ENCODE measurements at regions not wholly inside any gene's neighbourhood (a gene's known extent, or its start where the extent isn't known, plus 50 kb on each side); places are given as distances from the start of the nearest gene placed in this dataset.
"Not testable (repeated sequence)": the region's sequence is repeated elsewhere in the genome, so short reads cannot be mapped to it uniquely, and the experiment has no call there.

DNA sequence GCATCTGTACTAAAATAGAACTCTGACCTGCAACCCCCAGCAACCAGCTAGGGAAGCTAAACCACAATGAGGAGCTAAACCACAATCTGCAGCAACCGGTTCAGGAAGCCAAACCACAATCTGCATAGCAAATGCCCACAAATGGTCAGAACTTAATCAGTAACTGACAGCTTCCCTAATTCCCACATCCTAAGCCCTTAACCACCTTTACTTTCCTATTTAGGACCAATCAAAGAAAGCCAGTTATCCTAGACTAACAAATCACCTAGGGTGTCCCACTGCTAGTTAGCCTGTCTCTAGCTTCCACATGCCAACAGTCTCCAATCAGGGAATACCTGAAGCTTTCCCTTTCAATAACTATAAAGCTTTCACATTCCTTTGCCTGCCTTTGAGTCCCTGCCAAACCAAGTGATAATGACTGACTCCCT lies 424.6 kb upstream of the PTCHD4 start:
- H3K9me3 ChIP-seq (ENCODE audit: control insufficient read depth, low read length) = peaks cover 4% of the 10 kb centered on the region
- H3K4me3 Mint-ChIP-seq = no peak overlapping the region
- no peaks in the 10 kb centered on the region for H3K4me1 Mint-ChIP-seq
- WGBS, 2 experiments (ENCODE audit: insufficient coverage in 1 of 2, insufficient read length in 1 of 2) = 0% methylated on average over 1 of the region's 1 CpG; no CpG with 5 or more reads in 1 of the 2 experiments
- H3K4me1 ChIP-seq (ENCODE audit: control insufficient read depth, insufficient read depth, low read length) = no peaks in the 10 kb centered on the region
- H3K36me3 Mint-ChIP-seq (ENCODE audit: low read depth) = no peaks in the 10 kb centered on the region
- no peaks in the 10 kb centered on the region for H3K27me3 Mint-ChIP-seq (ENCODE audit: insufficient read depth)
- no peak overlapping the region for H3K27ac Mint-ChIP-seq
- no peaks in the 10 kb centered on the region for H3K36me3 ChIP-seq (ENCODE audit: control insufficient read depth, insufficient read depth, low read length)
- H3K27ac ChIP-seq (ENCODE audit: low read depth, low read length) = no peak overlapping the region
- H3K9me3 Mint-ChIP-seq = no peaks in the 10 kb centered on the region
- DNase-seq = no peak
- no peaks in the 10 kb centered on the region for H3K27me3 ChIP-seq (ENCODE audit: control insufficient read depth, insufficient read depth, low read length, poor library complexity, severe bottlenecking)
- no peak overlapping the region for H3K4me3 ChIP-seq (ENCODE audit: low read length)
- H3K9ac ChIP-seq (ENCODE audit: extremely low read depth, low read length, poor library complexity, severe bottlenecking) = no peak overlapping the region
- TF ChIP-seq, protein P1, sequence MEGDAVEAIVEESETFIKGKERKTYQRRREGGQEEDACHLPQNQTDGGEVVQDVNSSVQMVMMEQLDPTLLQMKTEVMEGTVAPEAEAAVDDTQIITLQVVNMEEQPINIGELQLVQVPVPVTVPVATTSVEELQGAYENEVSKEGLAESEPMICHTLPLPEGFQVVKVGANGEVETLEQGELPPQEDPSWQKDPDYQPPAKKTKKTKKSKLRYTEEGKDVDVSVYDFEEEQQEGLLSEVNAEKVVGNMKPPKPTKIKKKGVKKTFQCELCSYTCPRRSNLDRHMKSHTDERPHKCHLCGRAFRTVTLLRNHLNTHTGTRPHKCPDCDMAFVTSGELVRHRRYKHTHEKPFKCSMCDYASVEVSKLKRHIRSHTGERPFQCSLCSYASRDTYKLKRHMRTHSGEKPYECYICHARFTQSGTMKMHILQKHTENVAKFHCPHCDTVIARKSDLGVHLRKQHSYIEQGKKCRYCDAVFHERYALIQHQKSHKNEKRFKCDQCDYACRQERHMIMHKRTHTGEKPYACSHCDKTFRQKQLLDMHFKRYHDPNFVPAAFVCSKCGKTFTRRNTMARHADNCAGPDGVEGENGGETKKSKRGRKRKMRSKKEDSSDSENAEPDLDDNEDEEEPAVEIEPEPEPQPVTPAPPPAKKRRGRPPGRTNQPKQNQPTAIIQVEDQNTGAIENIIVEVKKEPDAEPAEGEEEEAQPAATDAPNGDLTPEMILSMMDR (conservative IDR thresholded peaks at IDR 0.05) = no peak

DNA sequence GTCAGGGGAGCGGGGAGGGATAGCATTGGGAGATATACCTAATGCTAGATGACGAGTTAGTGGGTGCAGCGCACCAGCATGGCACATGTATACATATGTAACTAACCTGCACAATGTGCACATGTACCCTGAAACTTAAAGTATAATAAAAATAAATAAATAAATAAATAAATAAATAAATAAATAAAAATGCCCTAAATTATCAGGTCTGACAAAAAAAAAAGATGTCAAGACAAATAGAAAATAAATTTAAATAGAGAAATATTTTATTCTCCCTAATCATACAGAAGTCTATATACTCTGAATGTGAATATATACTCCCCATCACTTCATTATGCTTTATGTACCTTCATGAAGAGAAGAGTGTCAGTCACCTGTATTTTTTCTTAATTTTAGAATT lies 420.0 kb upstream of the PTCHD4 start:
- H3K4me3 Mint-ChIP-seq = not testable (repeated sequence)

DNA sequence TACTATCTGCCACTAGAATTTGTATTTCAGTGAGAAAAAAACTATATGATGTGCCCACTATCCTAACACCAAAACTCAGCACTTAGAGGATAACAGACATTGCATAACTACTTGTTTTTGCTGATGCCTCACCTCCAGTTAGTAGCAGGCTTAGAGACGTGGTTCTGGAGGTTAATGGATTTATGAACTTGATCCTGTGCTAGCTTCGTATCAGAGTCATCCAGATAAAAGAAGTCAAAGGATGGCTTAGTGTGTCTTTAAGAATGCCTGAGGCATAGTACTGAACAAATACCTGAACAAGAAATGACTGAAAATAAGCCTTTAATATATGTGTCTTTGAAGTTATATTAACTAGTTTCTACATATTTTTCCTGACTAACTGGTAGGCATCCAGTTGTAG lies 414.9 kb upstream of the PTCHD4 start:
- DNase-seq = no peak
- H3K36me3 ChIP-seq (ENCODE audit: control insufficient read depth, insufficient read depth, low read length) = no peaks in the 10 kb centered on the region
- no peaks in the 10 kb centered on the region for H3K4me1 Mint-ChIP-seq
- H3K27ac Mint-ChIP-seq = no peak overlapping the region
- WGBS, 2 experiments (ENCODE audit: insufficient coverage in 1 of 2, insufficient read length in 1 of 2) = 87 to 94% methylated on average over 2 of the region's 2 CpGs
- no peaks in the 10 kb centered on the region for H3K9me3 ChIP-seq (ENCODE audit: control insufficient read depth, low read length)
- H3K27ac ChIP-seq (ENCODE audit: low read depth, low read length) = no peak overlapping the region
- TF ChIP-seq, protein P1 (conservative IDR thresholded peaks at IDR 0.05) = no peak
- no peak overlapping the region for H3K4me3 Mint-ChIP-seq
- H3K27me3 ChIP-seq (ENCODE audit: control insufficient read depth, insufficient read depth, low read length, poor library complexity, severe bottlenecking) = no peaks in the 10 kb centered on the region
- H3K9me3 Mint-ChIP-seq = no peaks in the 10 kb centered on the region
- H3K36me3 Mint-ChIP-seq (ENCODE audit: low read depth) = no peaks in the 10 kb centered on the region
- no peak overlapping the region for H3K4me3 ChIP-seq (ENCODE audit: low read length)
- no peak overlapping the region for H3K9ac ChIP-seq (ENCODE audit: extremely low read depth, low read length, poor library complexity, severe bottlenecking)
- no peaks in the 10 kb centered on the region for H3K27me3 Mint-ChIP-seq (ENCODE audit: insufficient read depth)
- H3K4me1 ChIP-seq (ENCODE audit: control insufficient read depth, insufficient read depth, low read length) = no peaks in the 10 kb centered on the region

More for the DNA sequence above, 420.0 kb upstream of the PTCHD4 start:
- not testable (repeated sequence) for H3K4me3 ChIP-seq (ENCODE audit: low read length); H3K36me3 ChIP-seq (ENCODE audit: control insufficient read depth, insufficient read depth, low read length); H3K9me3 Mint-ChIP-seq; H3K36me3 Mint-ChIP-seq (ENCODE audit: low read depth); H3K27ac ChIP-seq (ENCODE audit: low read depth, low read length); H3K27ac Mint-ChIP-seq; H3K4me1 Mint-ChIP-seq; DNase-seq; H3K9me3 ChIP-seq (ENCODE audit: control insufficient read depth, low read length); H3K27me3 ChIP-seq (ENCODE audit: control insufficient read depth, insufficient read depth, low read length, poor library complexity, severe bottlenecking); H3K27me3 Mint-ChIP-seq (ENCODE audit: insufficient read depth); H3K9ac ChIP-seq (ENCODE audit: extremely low read depth, low read length, poor library complexity, severe bottlenecking); H3K4me1 ChIP-seq (ENCODE audit: control insufficient read depth, insufficient read depth, low read length)
- WGBS, 2 experiments (ENCODE audit: insufficient coverage in 1 of 2, insufficient read length in 1 of 2) = no CpG with 5 or more reads among the region's 3 CpGs

DNA sequence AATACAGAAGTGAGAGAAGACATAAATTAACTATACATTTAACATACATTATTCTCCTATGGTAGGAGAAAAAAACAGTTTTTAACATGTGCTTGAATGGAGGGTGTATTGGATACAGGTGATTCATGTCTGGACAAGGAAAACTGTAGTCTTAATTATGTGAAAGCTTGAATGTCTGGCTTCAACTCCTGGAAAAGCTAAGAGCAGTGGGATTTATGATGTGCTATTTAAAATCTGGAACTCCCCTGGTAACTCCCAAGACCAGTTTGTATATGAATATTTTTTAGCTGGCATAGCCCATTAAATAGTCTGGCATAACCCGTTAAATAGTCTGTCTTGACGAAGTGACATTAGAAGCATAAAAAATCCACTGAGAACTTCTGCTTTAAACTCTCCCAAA lies 410.0 kb upstream of the PTCHD4 start:
- no peaks in the 10 kb centered on the region for H3K9me3 Mint-ChIP-seq
- TF ChIP-seq, protein P1 (conservative IDR thresholded peaks at IDR 0.05) = no peak
- no peak overlapping the region for H3K27ac Mint-ChIP-seq
- Histone ChIP-seq H3K4me1 (ENCODE audit: control insufficient read depth, insufficient read depth, low read length) (no peaks in the 10 kb centered on the region), H3K27me3 (ENCODE audit: control insufficient read depth, insufficient read depth, low read length, poor library complexity, severe bottlenecking) (no peaks in the 10 kb centered on the region), H3K27ac (ENCODE audit: low read depth, low read length) (no peak overlapping the region), H3K36me3 (ENCODE audit: control insufficient read depth, insufficient read depth, low read length) (no peaks in the 10 kb centered on the region), H3K9ac (ENCODE audit: extremely low read depth, low read length, poor library complexity, severe bottlenecking) (no peak overlapping the region), H3K4me3 (ENCODE audit: low read length) (no peak overlapping the region), H3K9me3 (ENCODE audit: control insufficient read depth, low read length) (no peaks in the 10 kb centered on the region)
- no peaks in the 10 kb centered on the region for H3K36me3 Mint-ChIP-seq (ENCODE audit: low read depth)
- DNase-seq = no peak
- no peak overlapping the region for H3K4me3 Mint-ChIP-seq
- no peaks in the 10 kb centered on the region for H3K27me3 Mint-ChIP-seq (ENCODE audit: insufficient read depth)
- H3K4me1 Mint-ChIP-seq = no peaks in the 10 kb centered on the region
- 93 to 100% methylated on average over 2 of the region's 2 CpGs for WGBS, 2 experiments (ENCODE audit: insufficient coverage in 1 of 2, insufficient read length in 1 of 2)

Data from endodermal cell (in vitro differentiated cells).